T1000 (cell line): ENCODE measurements at regions not wholly inside any gene's neighbourhood (a gene's known extent, or its start where the extent isn't known, plus 50 kb on each side); places are given as distances from the start of the nearest gene placed in this dataset.

Experiments used
- DNase-seq: peaks from one replicate; lab custom pipeline; 2025; ENCODE audit warnings: mixed read lengths; lab: John Stamatoyannopoulos, UW

GRCh38 chr1:55575571-55576279 lies 360.6 kb upstream of the USP24 start:
- no peak for DNase-seq

GRCh38 chr1:55574691-55575225 lies 359.6 kb upstream of the USP24 start:
- DNase-seq: no peak

DNA sequence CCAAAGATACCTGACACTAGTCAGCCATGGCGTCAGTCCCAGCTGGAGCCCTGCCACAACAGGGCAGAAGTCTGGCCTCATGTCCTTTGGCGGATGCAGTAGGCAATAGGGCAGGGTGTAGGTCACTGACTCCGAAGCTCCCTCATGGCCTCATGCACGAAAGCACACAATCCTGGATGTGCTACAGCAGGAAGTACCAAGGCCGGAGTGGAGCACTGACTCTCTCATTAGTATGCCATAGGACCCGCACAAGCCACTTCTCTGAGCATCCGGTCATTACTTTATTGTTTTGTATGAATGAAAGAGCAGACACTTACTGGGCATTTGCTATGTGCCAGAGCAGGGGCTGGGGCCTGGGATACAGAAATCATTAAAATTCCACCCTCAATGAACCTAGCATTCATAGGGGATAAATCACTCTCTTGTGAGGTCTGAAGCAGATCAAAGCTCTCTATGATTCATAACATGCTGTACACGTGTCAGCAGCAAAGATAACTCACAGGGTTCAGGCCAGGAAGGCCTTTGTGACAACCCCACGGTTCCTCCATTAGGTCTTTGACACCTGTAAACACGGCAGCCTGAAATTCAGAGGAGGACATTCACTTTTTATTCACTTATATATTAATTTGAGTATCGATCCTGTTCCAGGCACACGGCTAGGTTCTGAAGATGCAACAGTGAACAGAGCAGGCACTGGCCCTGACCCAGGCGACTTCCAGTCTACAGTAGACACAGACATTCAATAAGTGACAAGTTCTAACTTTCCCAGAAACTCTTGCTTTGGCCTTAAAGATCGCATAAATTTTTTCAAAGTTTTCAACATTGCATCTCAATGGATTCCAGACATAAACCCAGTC lies 357.9 kb upstream of the USP24 start:
- DNase-seq: peak; percentile 32

DNA sequence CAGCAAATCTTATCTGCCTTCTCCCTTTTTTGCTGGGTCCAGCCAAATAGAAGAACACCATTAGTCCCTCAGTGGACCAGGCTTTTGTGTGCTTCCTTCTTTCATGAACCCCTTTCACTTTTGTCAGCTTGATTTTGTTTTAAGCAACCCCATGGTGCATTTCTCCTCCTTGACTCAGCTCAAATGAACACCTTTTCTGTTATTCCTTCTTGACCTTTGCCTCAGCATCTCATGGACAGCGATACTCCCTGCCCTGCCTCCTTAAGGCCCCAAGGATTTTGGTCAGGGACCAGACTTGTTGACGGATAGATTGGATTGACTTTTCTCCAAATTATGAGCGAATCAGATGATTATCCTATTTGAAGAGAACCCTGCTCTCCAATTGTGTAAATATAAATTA lies 356.6 kb upstream of the USP24 start:
- no peak for DNase-seq

DNA sequence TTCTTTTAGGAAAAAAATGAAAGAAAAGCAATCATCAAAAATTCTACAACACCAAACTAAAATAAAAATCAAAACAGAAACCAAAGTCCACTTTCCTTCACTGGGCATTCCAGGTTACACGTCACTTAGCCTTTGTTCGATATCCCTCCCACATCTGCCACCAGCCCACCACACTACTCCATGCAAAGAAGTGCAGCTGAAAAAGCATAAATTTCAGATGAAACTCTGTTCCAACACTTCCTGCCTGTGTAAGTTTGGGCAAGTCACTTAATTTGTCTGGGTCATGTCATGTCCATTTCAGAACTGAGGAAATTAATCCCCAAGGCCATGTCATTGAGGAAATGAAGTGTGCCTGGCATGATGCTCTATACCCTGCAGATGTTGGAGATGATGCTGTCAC lies 354.3 kb upstream of the USP24 start:
- no peak for DNase-seq

GRCh38 chr1:55568732-55569131 lies 353.6 kb upstream of the USP24 start:
- DNase-seq: no peak

DNA sequence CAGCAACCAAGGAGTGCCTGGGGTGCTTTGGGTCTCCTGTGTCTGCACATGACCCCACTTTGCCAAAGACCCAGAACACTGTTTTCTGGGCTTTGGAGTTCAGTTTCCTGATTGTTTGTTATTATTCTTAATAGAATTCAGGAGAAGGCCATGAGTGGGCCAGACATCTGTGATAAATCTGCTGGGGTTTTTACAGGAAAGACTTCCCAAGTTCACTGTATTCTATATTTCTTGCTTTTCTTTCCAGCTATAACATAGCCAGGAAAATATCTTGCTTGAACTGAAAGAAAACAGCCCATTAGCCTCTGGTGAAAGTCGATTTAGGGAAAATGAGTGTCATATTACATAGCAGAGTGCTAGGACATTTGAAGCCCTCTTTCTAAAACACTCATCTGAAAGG lies 345.1 kb upstream of the USP24 start:
- DNase-seq: no peak

DNA sequence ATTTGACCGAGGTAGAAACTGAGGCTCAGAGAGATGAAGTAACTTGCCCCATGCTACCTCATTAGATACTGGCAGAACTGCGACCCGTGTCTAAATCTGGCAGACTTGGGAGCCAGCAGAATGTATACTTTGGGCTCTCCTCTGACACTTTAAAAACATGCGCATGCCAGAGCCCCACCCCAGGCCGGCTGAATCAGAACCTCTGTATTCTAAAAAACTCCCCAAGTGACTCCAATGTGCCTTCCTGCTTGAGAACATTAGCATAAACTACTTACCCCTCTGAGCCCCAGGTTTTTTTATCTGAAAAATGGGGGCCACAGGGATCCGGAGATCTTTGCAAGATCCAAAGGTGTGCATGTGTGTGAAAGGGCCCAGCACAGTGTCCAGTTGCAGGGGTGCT lies 344.7 kb upstream of the USP24 start:
- no peak for DNase-seq

DNA sequence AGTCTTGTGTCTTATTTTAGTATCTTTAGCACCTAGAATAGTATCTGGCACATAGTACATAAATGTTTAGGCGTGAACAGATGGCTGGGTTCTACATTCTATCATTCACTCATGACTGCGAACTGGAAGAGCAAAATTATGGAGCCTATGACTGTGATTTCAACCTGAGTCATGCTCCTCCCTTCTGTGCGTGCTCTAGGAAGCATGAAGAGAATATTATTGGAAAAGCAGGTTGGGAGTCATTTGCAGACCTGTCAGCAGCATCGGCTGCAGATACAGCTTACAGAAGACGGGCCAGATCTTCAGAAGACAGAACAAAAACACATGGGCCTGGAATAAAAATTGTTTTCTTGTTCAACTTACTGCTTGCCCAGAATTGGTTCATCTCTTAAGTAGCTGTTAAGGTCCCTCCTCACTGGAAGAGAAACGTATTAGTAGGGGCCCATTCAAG lies 344.0 kb upstream of the USP24 start:
- DNase-seq: no peak

DNA sequence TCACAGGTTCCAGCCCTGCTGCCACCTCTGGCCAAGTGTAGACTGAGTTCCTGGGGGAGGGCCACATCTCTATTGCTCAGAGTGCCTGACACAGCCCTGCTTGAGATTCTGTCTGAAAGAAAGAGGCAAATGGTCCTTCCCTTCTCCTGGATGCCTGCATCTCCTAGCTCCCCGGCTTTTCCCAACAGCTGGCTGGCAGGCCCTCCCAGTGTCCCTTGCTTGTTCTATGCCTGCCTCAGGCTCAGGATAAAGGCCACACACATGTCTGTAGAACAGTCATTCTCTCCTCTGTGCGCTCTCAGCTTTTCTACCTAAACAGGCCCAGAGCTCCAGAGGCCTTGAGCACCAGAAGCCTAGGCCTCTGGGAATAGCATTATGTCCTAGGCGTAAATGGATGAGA lies 343.4 kb upstream of the USP24 start:
- DNase-seq: no peak

- no peak for DNase-seq
Observed at GRCh38 chr1:55555956-55556725, 341.0 kb upstream of the USP24 start.

DNA sequence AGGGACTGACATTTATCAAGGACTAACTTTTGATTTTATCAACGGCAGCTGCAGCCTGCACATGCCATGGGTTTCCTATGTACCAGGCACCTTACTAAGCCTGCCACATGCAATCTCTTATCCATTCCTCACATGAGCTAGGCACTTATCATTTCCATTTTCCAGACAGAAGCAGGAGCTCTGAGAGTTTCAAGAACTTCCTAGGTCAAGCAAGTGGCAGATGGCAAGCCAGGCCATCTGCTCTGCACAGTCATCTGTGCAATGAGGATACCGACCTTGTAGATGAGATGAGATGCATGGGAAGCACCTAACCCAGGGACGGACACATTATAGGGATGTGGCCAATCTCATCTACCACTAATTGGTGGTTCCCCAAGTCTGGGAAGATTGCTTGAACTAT lies 339.4 kb upstream of the USP24 start:
- DNase-seq: no peak

DNA sequence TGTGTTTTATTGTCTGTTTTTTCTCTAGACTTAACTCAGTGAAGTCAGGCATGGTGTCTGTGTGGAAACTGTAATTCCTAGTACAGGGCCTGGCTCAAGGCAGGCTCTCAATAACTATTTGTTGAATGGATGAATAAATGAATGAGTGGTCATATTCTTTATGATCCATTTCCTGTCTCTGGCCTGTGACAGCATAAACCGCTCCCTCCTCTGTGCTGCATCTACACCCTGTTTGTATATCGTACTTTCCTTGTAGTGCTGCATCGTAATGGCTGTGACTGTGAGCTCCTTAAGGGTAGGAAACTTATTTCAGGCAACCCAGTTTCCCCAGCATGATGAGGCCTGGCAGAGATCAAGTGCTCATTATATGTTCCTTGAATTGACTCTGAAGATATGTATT lies 337.5 kb upstream of the USP24 start:
- no peak for DNase-seq

GRCh38 chr1:55547405-55547804 lies 332.2 kb upstream of the USP24 start:
- DNase-seq: no peak

DNA sequence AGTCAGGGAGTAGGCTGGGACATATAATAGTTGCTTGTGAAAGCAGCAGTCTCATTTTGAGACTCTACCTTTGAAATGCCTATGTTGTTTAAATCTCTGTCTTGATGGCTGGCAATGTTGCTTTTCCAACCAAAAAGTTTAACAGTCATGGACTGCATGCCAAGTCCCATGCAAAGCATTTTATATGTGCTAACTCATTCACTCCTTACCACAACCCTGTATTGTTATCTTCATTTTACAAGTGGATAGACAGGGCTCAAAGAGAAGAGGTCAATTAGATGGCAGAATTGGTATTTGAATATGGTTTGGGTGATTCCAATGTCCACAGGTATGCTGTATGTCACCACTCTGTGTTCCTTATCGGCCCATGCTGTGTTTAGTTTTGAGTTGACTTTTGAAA lies 331.4 kb upstream of the USP24 start:
- DNase-seq: no peak

- no peak for DNase-seq
Observed at GRCh38 chr1:55544826-55545225, 329.7 kb upstream of the USP24 start.

DNA sequence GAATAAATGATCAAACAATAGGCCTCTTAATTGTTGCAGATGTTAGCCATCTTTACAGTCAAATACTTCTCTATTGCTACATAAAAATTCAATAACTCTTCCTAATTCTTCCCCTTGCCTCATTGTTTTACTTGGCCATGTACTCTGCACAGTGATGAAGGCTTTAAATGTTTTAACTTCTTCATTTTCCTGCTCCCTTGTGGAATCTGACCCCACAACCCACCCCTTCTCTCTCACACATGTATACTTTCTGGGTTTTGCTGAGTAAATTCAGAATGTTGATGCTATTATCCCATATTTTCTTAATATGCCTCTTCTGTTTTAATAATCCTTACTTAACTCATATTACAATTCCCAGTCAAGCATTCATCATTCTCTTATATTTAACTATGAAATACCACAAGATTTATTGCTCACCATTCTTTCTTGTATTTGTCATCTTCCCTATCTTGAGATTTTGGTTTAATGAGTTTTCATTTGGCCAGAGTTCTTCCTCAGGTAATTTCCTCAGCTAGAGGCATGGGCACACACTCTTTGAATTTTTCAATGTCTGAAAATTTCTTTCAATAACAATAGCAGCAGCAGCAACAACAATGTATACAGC lies 327.8 kb upstream of the USP24 start:
- no peak for DNase-seq

DNA sequence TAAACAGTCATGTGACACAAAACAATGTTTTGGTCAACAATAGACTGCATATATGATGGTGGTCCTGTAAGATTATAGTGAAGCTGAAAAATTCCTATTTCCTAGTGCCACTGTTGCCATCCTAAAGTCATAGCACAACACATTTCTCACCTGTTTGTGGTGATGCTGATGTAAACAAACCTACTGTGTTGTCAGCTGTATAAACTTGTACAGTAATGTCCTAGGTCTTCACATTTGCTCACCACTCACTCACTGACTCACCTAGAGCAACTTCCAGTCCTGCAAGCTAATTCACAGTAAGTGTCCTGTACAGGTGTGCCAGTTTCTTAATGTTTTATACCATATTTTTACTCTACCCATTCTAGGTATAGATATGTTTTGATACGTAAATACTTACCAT lies 326.1 kb upstream of the USP24 start:
- DNase-seq: no peak

- no peak for DNase-seq
Observed at GRCh38 chr1:55539652-55540512, 324.7 kb upstream of the USP24 start.

- no peak for DNase-seq
Observed at GRCh38 chr1:55538428-55538827, 323.3 kb upstream of the USP24 start.

DNA sequence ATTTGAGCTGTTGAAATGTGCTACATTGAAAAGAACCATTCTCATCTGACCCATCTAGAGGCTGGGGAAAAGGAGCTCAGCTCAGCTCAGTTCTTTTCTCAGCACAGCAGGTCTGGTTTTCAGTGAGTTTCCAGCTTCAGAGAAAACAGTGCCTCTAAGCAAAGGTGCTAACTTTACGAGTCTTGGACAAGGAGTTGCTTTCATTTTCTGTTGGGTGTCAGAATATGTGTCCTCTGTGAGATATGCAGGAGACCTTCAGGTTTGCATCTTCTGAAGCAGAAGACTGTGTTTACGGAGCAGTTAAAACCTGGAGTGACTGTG lies 321.3 kb upstream of the USP24 start:
- DNase-seq: no peak
